GM23338 (cell line): ENCODE measurements at regions not wholly inside any gene's neighbourhood (a gene's known extent, or its start where the extent isn't known, plus 50 kb on each side); places are given as distances from the start of the nearest gene placed in this dataset.
"Not testable (repeated sequence)": the region's sequence is repeated elsewhere in the genome, so short reads cannot be mapped to it uniquely, and the experiment has no call there.

Source experiments
- ATAC-seq: fragments of 200-7000 bp; cut with Tn5 transposase; 3 replicates; pipeline ENCODE4 v1.9.1; 2020
- DNase-seq: peaks from one replicate; pipeline ENCODE4 v3.0.0-alpha.2; 2015; ENCODE audit warnings: low spot score
- H2AFZ ChIP-seq: fragments of 200-600 bp; sonication (generic); 2 replicates; pipeline ENCODE4 v1.8.0; 2016; ENCODE audit warnings: antibody characterized with exemption, mild to moderate bottlenecking, moderate library complexity
- H3F3A ChIP-seq: fragments of 200-600 bp; sonication (generic); replicated peaks from 2 replicates; pipeline ENCODE4 v1.8.0; 2017; ENCODE audit warnings: antibody characterized with exemption, mixed run types, low read depth
- H3K27ac ChIP-seq: fragments of 200-600 bp; sonication (generic); 2 replicates; pipeline ENCODE4 v1.6.1; 2016; ENCODE audit warnings: low read depth
- H3K27me3 ChIP-seq: fragments of 200-600 bp; sonication (generic); 2 replicates; pipeline ENCODE4 v1.8.0; 2016; ENCODE audit warnings: mild to moderate bottlenecking, mixed run types, moderate library complexity; ENCODE audit not compliant: insufficient read depth
- H3K36me3 ChIP-seq: fragments of 200-600 bp; sonication (generic); 2 replicates; pipeline ENCODE4 v1.8.0; 2016; ENCODE audit warnings: mild to moderate bottlenecking; ENCODE audit not compliant: insufficient read depth
- H3K4me1 ChIP-seq: fragments of 200-600 bp; sonication (generic); 2 replicates; pipeline ENCODE4 v1.8.0; 2016; ENCODE audit warnings: mild to moderate bottlenecking, moderate library complexity; ENCODE audit not compliant: insufficient read depth
- H3K4me2 ChIP-seq: fragments of 200-600 bp; sonication (generic); 2 replicates; pipeline ENCODE4 v1.7.1; 2017; ENCODE audit warnings: mixed run types
- H3K4me3 ChIP-seq: fragments of 200-600 bp; sonication (generic); 2 replicates; pipeline ENCODE4 v1.6.1; 2016; ENCODE audit warnings: mixed run types
- H3K79me2 ChIP-seq: fragments of 200-600 bp; sonication (generic); replicated peaks from 2 replicates; pipeline ENCODE4 v1.8.0; 2017; ENCODE audit warnings: mild to moderate bottlenecking; ENCODE audit not compliant: insufficient read depth
- H3K9me2 ChIP-seq: fragments of 200-600 bp; sonication (generic); 2 replicates; pipeline ENCODE4 v1.8.0; 2017; ENCODE audit not compliant: insufficient read depth
- H4K20me1 ChIP-seq: fragments of 200-600 bp; sonication (generic); replicated peaks from 2 replicates; pipeline ENCODE4 v1.8.0; 2017; ENCODE audit warnings: mild to moderate bottlenecking; ENCODE audit not compliant: insufficient read depth
- H3K27ac Mint-ChIP-seq: 2 replicates; pipeline ENCODE4 v1.8.0; 2020; ENCODE audit warnings: inconsistent platforms, mild to moderate bottlenecking, moderate library complexity, mixed read lengths
- H3K27me3 Mint-ChIP-seq: 3 replicates; pipeline ENCODE4 v1.8.0; 2022; ENCODE audit warnings: low read depth, mild to moderate bottlenecking, moderate library complexity, mixed read lengths, inconsistent platforms; ENCODE audit not compliant: insufficient read depth, poor library complexity
- H3K36me3 Mint-ChIP-seq: 3 replicates; pipeline ENCODE4 v1.8.0; 2021; ENCODE audit warnings: low read depth, mild to moderate bottlenecking, inconsistent platforms, moderate library complexity, mixed read lengths
- H3K4me1 Mint-ChIP-seq: 3 replicates; pipeline ENCODE4 v1.8.0; 2020; ENCODE audit warnings: mild to moderate bottlenecking, inconsistent platforms, mixed read lengths
- H3K4me3 Mint-ChIP-seq: 3 replicates; pipeline ENCODE4 v1.8.0; 2021; ENCODE audit warnings: moderate library complexity, mild to moderate bottlenecking, inconsistent platforms, mixed read lengths
- H3K9me3 Mint-ChIP-seq: 3 replicates; pipeline ENCODE4 v1.8.0; 2020; ENCODE audit warnings: moderate library complexity, mild to moderate bottlenecking, inconsistent platforms, mixed read lengths
- CTCF ChIP-seq, 2 experiments: fragments of 200-600 bp in 1 of 2; sonication (generic) in 1 of 2; conservative IDR thresholded peaks; 2 replicates each; pipeline versions ENCODE4 v1.5.1 to v1.6.1; 2016 to 2017; ENCODE audit warnings: antibody characterized with exemption in 2 of 2, low read depth in 2 of 2, mild to moderate bottlenecking in 2 of 2, moderate library complexity in 1 of 2
- EZH2 ChIP-seq: fragments of 200-600 bp; sonication (generic); IDR thresholded peaks from one replicate; pipeline ENCODE4 v1.8.0; 2017; ENCODE audit warnings: antibody characterized with exemption, mild to moderate bottlenecking, low read depth; ENCODE audit not compliant: unreplicated experiment
- POLR2AphosphoS5 ChIP-seq: IDR thresholded peaks from 2 replicates; pipeline ENCODE4 v1.6.1; 2016; ENCODE audit warnings: antibody characterized with exemption, low read depth
- TF ChIP-seq, protein P1 (sequence below): fragments of 250-450 bp; sonication (Bioruptor Pico); IDR thresholded peaks from 2 replicates; pipeline ENCODE4 v1.5.0; 2020; ENCODE audit warnings: mild to moderate bottlenecking, moderate library complexity

GRCh38 chrX:121571333-121571732 lies 523.9 kb downstream of the GLUD2 start:
- Histone ChIP-seq H3K79me2 (no peaks in the 10 kb centered on the region), H3F3A (no peaks in the 10 kb centered on the region), H2AFZ (no peak overlapping the region), H3K36me3 (no peaks in the 10 kb centered on the region), H3K27me3 (no peaks in the 10 kb centered on the region), H3K27ac (no peak overlapping the region), H4K20me1 (no peaks in the 10 kb centered on the region), H3K4me1 (no peaks in the 10 kb centered on the region), H3K4me2 (no peak overlapping the region), H3K4me3 (no peak overlapping the region), H3K9me2 (no peaks in the 10 kb centered on the region)
- no peaks in the 10 kb centered on the region for H3K36me3 Mint-ChIP-seq
- no peaks in the 10 kb centered on the region for H3K4me1 Mint-ChIP-seq
- no peaks in the 10 kb centered on the region for H3K9me3 Mint-ChIP-seq
- no peaks in the 10 kb centered on the region for H3K27me3 Mint-ChIP-seq
- no peak overlapping the region for H3K27ac Mint-ChIP-seq
- DNase-seq = no peak
- H3K4me3 Mint-ChIP-seq = no peak overlapping the region
- TF ChIP-seq POLR2AphosphoS5 (no peak), CTCF (conservative IDR thresholded peaks at IDR 0.05; ENCODE audit: low read depth in 2 of 2) (peak; percentile 13 to 41; a peak in 2 of 4 replicates), EZH2 (no peak)
- no peak for ATAC-seq

- not testable (repeated sequence) for H2AFZ ChIP-seq, DNase-seq, H3K36me3 ChIP-seq, H3K9me3 Mint-ChIP-seq, H3K36me3 Mint-ChIP-seq, H3K4me1 Mint-ChIP-seq, H3K27ac Mint-ChIP-seq, H3K9me2 ChIP-seq, H3K27me3 Mint-ChIP-seq, ATAC-seq, H3K79me2 ChIP-seq, H4K20me1 ChIP-seq, H3F3A ChIP-seq, H3K4me2 ChIP-seq, H3K27ac ChIP-seq, H3K4me3 ChIP-seq, H3K4me3 Mint-ChIP-seq
- Histone ChIP-seq H3K4me1 (peaks cover 11% of the 10 kb centered on the region), H3K27me3 (peaks cover 19% of the 10 kb centered on the region)
Observed at GRCh38 chrX:121574384-121574783, 527.0 kb downstream of the GLUD2 start.

DNA sequence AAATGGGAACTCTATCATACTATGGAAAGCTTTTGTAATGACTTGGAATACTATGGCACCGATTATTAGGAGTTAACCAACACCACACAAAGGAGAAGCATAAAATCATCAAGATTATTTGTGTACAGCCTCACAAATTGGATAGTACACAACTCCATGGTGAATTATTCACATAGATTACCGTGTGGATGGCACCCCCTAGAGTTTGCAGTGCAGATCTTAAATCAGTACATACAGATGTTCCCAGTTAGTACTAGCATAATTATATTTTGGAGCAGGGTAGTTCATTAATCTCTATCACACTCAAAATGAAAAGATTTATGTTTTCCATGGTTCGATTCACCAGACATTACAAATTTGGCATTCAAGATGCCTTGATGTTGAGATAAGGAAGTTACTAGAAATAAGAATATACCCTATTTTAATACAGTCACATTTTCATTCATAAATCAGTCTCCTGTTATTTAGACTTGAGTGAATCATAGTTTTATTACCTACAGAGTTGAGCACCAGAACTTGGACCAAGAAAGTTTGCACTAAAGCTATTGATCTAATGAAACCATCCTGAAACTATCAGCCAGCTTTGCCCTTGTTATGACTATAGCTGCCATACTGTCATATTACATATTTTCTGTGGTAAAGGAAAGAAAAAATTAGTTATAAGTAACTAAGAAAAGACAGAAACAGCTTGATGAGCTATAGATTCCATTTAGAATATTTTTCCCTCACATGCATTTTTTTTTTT lies 531.8 kb downstream of the GLUD2 start:
- DNase-seq = peak; percentile 3
- no peaks in the 10 kb centered on the region for H3K36me3 ChIP-seq
- ATAC-seq = no peak
- H3K27me3 ChIP-seq = peaks cover 33% of the 10 kb centered on the region
- no peaks in the 10 kb centered on the region for H3F3A ChIP-seq
- H3K4me1 Mint-ChIP-seq = peaks cover 18% of the 10 kb centered on the region
- peaks cover 2% of the 10 kb centered on the region for H3K27me3 Mint-ChIP-seq
- H3K36me3 Mint-ChIP-seq = no peaks in the 10 kb centered on the region
- H3K79me2 ChIP-seq = no peaks in the 10 kb centered on the region
- no peaks in the 10 kb centered on the region for H3K9me3 Mint-ChIP-seq
- H3K27ac Mint-ChIP-seq = no peak overlapping the region
- H3K27ac ChIP-seq = no peak overlapping the region
- H3K4me1 ChIP-seq = peaks cover 17% of the 10 kb centered on the region
- no peaks in the 10 kb centered on the region for H3K9me2 ChIP-seq
- H3K4me2 ChIP-seq = peak overlapping the region; percentile 69
- H2AFZ ChIP-seq = no peak overlapping the region
- no peak overlapping the region for H3K4me3 Mint-ChIP-seq
- no peak overlapping the region for H3K4me3 ChIP-seq
- H4K20me1 ChIP-seq = no peaks in the 10 kb centered on the region
- TF ChIP-seq, protein P1, sequence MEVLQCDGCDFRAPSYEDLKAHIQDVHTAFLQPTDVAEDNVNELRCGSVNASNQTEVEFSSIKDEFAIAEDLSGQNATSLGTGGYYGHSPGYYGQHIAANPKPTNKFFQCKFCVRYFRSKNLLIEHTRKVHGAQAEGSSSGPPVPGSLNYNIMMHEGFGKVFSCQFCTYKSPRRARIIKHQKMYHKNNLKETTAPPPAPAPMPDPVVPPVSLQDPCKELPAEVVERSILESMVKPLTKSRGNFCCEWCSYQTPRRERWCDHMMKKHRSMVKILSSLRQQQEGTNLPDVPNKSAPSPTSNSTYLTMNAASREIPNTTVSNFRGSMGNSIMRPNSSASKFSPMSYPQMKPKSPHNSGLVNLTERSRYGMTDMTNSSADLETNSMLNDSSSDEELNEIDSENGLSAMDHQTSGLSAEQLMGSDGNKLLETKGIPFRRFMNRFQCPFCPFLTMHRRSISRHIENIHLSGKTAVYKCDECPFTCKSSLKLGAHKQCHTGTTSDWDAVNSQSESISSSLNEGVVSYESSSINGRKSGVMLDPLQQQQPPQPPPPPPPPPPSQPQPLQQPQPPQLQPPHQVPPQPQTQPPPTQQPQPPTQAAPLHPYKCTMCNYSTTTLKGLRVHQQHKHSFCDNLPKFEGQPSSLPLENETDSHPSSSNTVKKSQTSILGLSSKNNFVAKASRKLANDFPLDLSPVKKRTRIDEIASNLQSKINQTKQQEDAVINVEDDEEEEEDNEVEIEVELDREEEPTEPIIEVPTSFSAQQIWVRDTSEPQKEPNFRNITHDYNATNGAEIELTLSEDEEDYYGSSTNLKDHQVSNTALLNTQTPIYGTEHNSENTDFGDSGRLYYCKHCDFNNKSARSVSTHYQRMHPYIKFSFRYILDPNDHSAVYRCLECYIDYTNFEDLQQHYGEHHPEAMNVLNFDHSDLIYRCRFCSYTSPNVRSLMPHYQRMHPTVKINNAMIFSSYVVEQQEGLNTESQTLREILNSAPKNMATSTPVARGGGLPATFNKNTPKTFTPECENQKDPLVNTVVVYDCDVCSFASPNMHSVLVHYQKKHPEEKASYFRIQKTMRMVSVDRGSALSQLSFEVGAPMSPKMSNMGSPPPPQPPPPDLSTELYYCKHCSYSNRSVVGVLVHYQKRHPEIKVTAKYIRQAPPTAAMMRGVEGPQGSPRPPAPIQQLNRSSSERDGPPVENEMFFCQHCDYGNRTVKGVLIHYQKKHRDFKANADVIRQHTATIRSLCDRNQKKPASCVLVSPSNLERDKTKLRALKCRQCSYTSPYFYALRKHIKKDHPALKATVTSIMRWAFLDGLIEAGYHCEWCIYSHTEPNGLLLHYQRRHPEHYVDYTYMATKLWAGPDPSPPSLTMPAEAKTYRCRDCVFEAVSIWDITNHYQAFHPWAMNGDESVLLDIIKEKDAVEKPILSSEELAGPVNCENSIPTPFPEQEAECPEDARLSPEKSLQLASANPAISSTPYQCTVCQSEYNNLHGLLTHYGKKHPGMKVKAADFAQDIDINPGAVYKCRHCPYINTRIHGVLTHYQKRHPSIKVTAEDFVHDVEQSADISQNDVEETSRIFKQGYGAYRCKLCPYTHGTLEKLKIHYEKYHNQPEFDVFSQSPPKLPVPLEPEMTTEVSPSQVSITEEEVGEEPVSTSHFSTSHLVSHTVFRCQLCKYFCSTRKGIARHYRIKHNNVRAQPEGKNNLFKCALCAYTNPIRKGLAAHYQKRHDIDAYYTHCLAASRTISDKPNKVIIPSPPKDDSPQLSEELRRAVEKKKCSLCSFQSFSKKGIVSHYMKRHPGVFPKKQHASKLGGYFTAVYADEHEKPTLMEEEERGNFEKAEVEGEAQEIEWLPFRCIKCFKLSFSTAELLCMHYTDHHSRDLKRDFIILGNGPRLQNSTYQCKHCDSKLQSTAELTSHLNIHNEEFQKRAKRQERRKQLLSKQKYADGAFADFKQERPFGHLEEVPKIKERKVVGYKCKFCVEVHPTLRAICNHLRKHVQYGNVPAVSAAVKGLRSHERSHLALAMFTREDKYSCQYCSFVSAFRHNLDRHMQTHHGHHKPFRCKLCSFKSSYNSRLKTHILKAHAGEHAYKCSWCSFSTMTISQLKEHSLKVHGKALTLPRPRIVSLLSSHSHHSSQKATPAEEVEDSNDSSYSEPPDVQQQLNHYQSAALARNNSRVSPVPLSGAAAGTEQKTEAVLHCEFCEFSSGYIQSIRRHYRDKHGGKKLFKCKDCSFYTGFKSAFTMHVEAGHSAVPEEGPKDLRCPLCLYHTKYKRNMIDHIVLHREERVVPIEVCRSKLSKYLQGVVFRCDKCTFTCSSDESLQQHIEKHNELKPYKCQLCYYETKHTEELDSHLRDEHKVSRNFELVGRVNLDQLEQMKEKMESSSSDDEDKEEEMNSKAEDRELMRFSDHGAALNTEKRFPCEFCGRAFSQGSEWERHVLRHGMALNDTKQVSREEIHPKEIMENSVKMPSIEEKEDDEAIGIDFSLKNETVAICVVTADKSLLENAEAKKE (CRISPR knock-in tag) = no peak
- peak in 1 of 2 experiments; percentile 41; a peak in 3 of 4 replicates for TF ChIP-seq CTCF (conservative IDR thresholded peaks at IDR 0.05; ENCODE audit: low read depth in 2 of 2)
